DMS53 (cell line): ENCODE measurements at regions not wholly inside any gene's neighbourhood (a gene's known extent, or its start where the extent isn't known, plus 50 kb on each side); places are given as distances from the start of the nearest gene placed in this dataset.

Experiments
- DNase-seq: peaks from one replicate; lab custom pipeline; 2025; lab: John Stamatoyannopoulos, UW

GRCh38 chr7:125046767-125047166 lies 117.1 kb upstream of the POT1 start:
- no peak for DNase-seq

- DNase-seq, result peak; percentile 96
These were observed 103.9 kb upstream of the POT1 start for GRCh38 chr7:125033506-125033905.

- peak; percentile 74 for DNase-seq
These were observed 103.3 kb upstream of the POT1 start for GRCh38 chr7:125032943-125033342.

GRCh38 chr7:125030756-125031387 lies 101.2 kb upstream of the POT1 start:
- DNase-seq, result no peak

GRCh38 chr7:125025620-125026019 lies 96.0 kb upstream of the POT1 start:
- DNase-seq, result no peak

GRCh38 chr7:125020801-125021200 lies 91.2 kb upstream of the POT1 start:
- DNase-seq, result no peak

- DNase-seq, result no peak
These were observed 80.9 kb upstream of the POT1 start for GRCh38 chr7:125010540-125010939.

- peak; percentile 35 for DNase-seq
These were observed 67.2 kb upstream of the POT1 start for GRCh38 chr7:124996778-124997177.

GRCh38 chr7:124992851-124993562 lies 63.4 kb upstream of the POT1 start:
- no peak for DNase-seq

GRCh38 chr7:124989911-124990310 lies 60.3 kb upstream of the POT1 start:
- no peak for DNase-seq
